ENCODE measurements at regions not wholly inside any gene's neighbourhood (a gene's known extent, or its start where the extent isn't known, plus 50 kb on each side); places are given as distances from the start of the nearest gene placed in this dataset.

DNA sequence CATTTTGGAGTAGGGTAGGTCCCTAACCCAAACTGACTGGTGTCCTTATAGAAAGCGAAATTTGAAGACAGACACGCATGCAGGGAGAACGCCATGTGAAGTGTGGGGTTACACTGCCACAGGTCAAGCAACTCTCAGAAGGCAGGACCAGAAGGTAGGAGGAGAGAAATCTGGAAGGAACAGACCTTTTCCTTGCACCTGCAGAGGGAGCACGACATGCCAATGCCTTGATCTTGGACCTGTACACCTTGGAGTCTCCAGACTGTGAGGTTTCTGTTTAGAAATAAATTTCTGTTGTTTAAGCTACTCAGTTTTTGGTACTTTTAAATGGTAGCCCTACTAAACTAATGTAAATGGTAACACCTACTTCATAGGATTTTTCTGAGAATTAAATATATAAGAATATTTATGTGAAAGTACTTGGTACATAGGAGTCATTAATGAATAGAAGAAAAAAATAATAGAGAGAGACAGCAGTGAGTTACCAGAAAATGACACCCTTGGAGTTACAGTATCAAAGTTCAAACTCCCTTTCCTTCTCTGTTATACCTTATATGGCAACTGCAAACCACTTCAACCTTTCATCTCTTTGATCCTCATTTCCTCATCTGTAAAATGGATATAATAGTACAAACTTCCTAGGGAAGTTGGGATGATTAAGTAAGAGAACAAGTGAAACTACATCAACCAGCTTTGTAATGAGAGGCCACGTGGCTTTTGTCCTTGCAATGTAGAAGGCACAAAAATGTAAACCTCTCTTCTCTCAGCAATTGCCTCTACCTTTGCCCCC, 184.9 kb upstream of the PARD3B start:
- TF ChIP-seq, protein P1, sequence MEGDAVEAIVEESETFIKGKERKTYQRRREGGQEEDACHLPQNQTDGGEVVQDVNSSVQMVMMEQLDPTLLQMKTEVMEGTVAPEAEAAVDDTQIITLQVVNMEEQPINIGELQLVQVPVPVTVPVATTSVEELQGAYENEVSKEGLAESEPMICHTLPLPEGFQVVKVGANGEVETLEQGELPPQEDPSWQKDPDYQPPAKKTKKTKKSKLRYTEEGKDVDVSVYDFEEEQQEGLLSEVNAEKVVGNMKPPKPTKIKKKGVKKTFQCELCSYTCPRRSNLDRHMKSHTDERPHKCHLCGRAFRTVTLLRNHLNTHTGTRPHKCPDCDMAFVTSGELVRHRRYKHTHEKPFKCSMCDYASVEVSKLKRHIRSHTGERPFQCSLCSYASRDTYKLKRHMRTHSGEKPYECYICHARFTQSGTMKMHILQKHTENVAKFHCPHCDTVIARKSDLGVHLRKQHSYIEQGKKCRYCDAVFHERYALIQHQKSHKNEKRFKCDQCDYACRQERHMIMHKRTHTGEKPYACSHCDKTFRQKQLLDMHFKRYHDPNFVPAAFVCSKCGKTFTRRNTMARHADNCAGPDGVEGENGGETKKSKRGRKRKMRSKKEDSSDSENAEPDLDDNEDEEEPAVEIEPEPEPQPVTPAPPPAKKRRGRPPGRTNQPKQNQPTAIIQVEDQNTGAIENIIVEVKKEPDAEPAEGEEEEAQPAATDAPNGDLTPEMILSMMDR (IDR thresholded peaks at IDR 0.05) = no peak
- no peak for TF ChIP-seq POLR2A (IDR thresholded peaks at IDR 0.05)

Data from prostate gland (tissue), 2 donors.